ENCODE measurements at regions not wholly inside any gene's neighbourhood (a gene's known extent, or its start where the extent isn't known, plus 50 kb on each side); places are given as distances from the start of the nearest gene placed in this dataset.

DNA sequence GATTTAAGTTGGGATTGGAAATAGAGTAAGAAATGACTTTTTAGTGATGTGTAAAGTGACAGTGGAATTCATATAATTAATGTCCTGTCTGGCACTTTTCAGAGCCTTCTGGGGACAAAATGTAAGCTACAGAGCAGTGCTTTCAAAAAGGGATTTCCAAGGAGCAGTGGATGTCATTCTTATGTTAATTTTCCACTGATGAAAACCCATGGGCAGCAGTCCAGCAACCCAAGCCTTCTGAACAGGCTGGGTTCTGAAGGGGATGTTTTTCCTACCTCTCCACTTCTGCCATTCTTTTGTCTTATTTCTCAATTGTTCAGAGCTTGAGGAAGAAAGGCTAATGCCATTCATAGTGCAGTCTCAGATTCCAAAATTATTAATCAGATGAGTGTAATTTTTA, 717.6 kb upstream of the HS3ST1 start:
- ChIA-PET POLR2A (no interaction called here), CTCF (no interaction called here), RAD21 (ENCODE audit: low non-redundant PET in 1 of 2, low total read pairs in 2 of 2, uncharacterized antibody in 2 of 2, unreplicated experiment in 2 of 2) (no interaction called here)
- Histone ChIP-seq H3K4me3 (replicated peaks in 1 of 2; ENCODE audit: low read depth in 1 of 2, low read length in 2 of 2) (no peak overlapping the region), H3K27ac (ENCODE audit: low read depth, low read length) (no peak overlapping the region), H4K20me1 (ENCODE audit: insufficient read depth) (no peaks in the 10 kb centered on the region), H3K9me3 (ENCODE audit: control insufficient read depth in 1 of 2, insufficient read depth in 1 of 2, low read depth in 1 of 2, low read length in 2 of 2) (no peaks in the 10 kb centered on the region), H3K79me2 (ENCODE audit: insufficient read depth, low read length) (no peaks in the 10 kb centered on the region), H3K4me1 (ENCODE audit: control insufficient read depth in 1 of 2, insufficient read depth in 2 of 2, low read length in 2 of 2) (no peaks in the 10 kb centered on the region), H3K4me2 (ENCODE audit: low read length) (no peak overlapping the region), H3K9me2 (ENCODE audit: insufficient read depth) (no peaks in the 10 kb centered on the region), H3K27me3 (ENCODE audit: insufficient read depth, low read length) (no peaks in the 10 kb centered on the region), H2AFZ (ENCODE audit: low read depth, low read length, poor library complexity, severe bottlenecking) (no peak overlapping the region), H3K9ac (ENCODE audit: low read length) (no peak overlapping the region), H3K36me3 (ENCODE audit: control insufficient read depth in 1 of 2, insufficient read depth in 2 of 2, low read length in 2 of 2) (no peaks in the 10 kb centered on the region)
- DNase-seq (ENCODE audit: low read depth, low spot score): no peak
- intact Hi-C loops (cut with micrococcal nuclease): no loop called here
- no peak for TF ChIP-seq SRF (IDR thresholded peaks at IDR 0.05; ENCODE audit: low read depth)
- TF ChIP-seq, protein P1, sequence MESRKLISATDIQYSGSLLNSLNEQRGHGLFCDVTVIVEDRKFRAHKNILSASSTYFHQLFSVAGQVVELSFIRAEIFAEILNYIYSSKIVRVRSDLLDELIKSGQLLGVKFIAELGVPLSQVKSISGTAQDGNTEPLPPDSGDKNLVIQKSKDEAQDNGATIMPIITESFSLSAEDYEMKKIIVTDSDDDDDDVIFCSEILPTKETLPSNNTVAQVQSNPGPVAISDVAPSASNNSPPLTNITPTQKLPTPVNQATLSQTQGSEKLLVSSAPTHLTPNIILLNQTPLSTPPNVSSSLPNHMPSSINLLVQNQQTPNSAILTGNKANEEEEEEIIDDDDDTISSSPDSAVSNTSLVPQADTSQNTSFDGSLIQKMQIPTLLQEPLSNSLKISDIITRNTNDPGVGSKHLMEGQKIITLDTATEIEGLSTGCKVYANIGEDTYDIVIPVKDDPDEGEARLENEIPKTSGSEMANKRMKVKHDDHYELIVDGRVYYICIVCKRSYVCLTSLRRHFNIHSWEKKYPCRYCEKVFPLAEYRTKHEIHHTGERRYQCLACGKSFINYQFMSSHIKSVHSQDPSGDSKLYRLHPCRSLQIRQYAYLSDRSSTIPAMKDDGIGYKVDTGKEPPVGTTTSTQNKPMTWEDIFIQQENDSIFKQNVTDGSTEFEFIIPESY (IDR thresholded peaks at IDR 0.05; ENCODE audit: extremely low read depth, insufficient replicate concordance, low read length): no peak
- TF ChIP-seq EZH2 (IDR thresholded peaks at IDR 0.05): no peak
- no peak for TF ChIP-seq CEBPB (IDR thresholded peaks at IDR 0.05; ENCODE audit: low read depth)
- TF ChIP-seq, protein P2, sequence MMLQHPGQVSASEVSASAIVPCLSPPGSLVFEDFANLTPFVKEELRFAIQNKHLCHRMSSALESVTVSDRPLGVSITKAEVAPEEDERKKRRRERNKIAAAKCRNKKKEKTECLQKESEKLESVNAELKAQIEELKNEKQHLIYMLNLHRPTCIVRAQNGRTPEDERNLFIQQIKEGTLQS (IDR thresholded peaks at IDR 0.05): no peak
- TF ChIP-seq SP1 (IDR thresholded peaks at IDR 0.05; ENCODE audit: low read depth): no peak
- no peak for TF ChIP-seq ZNF274 (IDR thresholded peaks at IDR 0.05; ENCODE audit: low read depth, low read length)
- no peak for TF ChIP-seq TCF7L2 (IDR thresholded peaks at IDR 0.05; ENCODE audit: borderline replicate concordance, extremely low read depth, insufficient read depth, insufficient read length)
- TF ChIP-seq SIN3A (IDR thresholded peaks at IDR 0.05; ENCODE audit: low read depth): no peak
- TF ChIP-seq POLR2AphosphoS5 (IDR thresholded peaks at IDR 0.05; ENCODE audit: low read depth, low read length): no peak
- no peak for TF ChIP-seq ELF1 (IDR thresholded peaks at IDR 0.05; ENCODE audit: borderline replicate concordance, low read depth)
- TF ChIP-seq, protein P3, sequence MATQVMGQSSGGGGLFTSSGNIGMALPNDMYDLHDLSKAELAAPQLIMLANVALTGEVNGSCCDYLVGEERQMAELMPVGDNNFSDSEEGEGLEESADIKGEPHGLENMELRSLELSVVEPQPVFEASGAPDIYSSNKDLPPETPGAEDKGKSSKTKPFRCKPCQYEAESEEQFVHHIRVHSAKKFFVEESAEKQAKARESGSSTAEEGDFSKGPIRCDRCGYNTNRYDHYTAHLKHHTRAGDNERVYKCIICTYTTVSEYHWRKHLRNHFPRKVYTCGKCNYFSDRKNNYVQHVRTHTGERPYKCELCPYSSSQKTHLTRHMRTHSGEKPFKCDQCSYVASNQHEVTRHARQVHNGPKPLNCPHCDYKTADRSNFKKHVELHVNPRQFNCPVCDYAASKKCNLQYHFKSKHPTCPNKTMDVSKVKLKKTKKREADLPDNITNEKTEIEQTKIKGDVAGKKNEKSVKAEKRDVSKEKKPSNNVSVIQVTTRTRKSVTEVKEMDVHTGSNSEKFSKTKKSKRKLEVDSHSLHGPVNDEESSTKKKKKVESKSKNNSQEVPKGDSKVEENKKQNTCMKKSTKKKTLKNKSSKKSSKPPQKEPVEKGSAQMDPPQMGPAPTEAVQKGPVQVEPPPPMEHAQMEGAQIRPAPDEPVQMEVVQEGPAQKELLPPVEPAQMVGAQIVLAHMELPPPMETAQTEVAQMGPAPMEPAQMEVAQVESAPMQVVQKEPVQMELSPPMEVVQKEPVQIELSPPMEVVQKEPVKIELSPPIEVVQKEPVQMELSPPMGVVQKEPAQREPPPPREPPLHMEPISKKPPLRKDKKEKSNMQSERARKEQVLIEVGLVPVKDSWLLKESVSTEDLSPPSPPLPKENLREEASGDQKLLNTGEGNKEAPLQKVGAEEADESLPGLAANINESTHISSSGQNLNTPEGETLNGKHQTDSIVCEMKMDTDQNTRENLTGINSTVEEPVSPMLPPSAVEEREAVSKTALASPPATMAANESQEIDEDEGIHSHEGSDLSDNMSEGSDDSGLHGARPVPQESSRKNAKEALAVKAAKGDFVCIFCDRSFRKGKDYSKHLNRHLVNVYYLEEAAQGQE (IDR thresholded peaks at IDR 0.05; ENCODE audit: low read depth): no peak
- no peak for TF ChIP-seq CTCF (IDR thresholded peaks at IDR 0.05 in 2 of 3, conservative IDR thresholded peaks at IDR 0.05 in 1 of 3; ENCODE audit: borderline replicate concordance in 1 of 3, insufficient read depth in 1 of 3, low read depth in 2 of 3, low read length in 2 of 3)
- no peak for TF ChIP-seq RAD21 (IDR thresholded peaks at IDR 0.05; ENCODE audit: low read depth)
- no TSS peak for BruUV-seq (replicated peaks)
- ATAC-seq: no peak
